G401 (cell line): ENCODE measurements at regions not wholly inside any gene's neighbourhood (a gene's known extent, or its start where the extent isn't known, plus 50 kb on each side); places are given as distances from the start of the nearest gene placed in this dataset.

Source experiments
- DNase-seq: peaks from one replicate; pipeline ENCODE4 v3.0.0-alpha.2; 2015; ENCODE audit warnings: low spot score
- in situ Hi-C: cut with HindIII; loops from 2 replicates; pipeline ENCODE4 v1.10.0; 2016; ENCODE audit warnings: low sequenced_read_pairs, mixed read lengths

DNA sequence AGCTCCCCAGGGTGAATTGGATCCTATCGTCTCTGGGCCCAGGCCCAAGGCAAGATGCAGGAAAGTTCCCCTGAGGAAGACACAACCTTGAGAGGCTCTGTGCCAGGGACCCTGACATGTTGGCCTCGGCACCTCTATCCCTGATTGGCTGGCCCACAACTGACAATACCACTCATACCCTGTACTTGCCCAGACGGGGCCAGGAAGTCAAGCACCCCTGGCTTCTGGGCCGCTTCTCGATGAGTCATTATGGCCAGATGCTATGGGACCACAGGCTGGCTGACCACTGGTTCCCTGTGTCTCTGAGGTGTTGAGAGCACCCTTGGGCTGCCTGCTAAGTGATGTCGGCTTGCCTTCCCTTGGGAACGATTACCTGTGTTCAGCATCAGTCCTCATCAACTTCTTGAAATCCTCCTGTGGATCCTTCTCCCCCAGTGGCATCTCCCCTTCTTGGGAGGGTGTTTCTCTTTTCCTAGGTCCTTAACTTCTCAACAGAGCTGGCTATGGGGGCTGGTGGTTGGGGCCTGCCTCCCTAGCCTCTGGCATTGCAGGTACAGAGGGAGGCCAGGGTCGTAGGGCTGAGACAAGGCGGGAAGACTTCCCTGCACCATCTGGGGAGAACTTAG is 54.5 kb upstream of the MAMLD1 start:
- in situ Hi-C loops, result no loop called here
- DNase-seq, result no peak

GRCh38 chrX:150310417-150310816 is 52.7 kb upstream of the MAMLD1 start:
- in situ Hi-C loops, result no loop called here
- DNase-seq, result no peak

DNA sequence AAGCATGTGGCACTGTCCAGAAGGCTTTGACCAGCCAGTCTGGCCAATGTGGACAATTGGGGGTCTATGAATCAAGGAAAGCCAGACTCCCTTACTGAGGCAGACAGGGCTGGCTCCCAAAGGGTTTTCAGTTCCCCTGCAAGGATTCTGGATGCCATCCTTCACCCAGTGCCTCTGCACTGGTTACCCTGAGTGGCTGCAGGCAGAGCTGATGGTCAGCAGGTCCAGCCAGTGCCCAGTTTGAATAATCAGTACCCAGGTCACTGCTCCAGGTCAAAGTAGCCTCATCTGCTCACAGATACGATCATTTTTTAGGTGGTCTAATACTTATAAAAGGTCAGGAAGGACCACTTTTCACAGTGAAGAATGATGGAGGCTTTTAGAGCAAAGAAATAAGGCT is 52.2 kb upstream of the MAMLD1 start:
- DNase-seq, result no peak
- in situ Hi-C loops, result no loop called here

DNA sequence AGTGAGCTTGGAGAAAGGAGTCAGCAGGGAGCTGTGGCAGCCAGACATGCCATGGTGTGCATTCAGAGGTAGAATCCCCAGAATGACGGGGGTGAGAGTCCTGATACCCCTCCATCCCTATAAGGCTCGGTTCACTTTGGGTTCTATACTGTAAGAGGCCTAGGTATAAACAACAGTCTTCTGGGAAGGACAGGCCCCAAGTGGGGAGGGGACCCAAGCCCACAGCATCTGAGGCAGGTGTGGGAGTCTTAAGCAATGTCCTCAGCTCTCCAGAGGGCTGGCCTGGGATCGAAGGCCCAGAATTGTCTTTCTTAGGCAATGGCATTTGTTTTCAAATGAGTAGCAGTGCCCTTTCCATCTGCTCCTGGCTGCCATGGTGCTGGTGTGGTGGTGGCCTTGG is 50.2 kb upstream of the MAMLD1 start:
- in situ Hi-C loops, result no loop called here
- no peak for DNase-seq
